Spleen (tissue), 11 donors: ENCODE measurements at regions not wholly inside any gene's neighbourhood (a gene's known extent, or its start where the extent isn't known, plus 50 kb on each side); places are given as distances from the start of the nearest gene placed in this dataset.

Experiments used
- DNase-seq: peaks from one replicate; pipeline ENCODE4 v3.0.0-alpha.2; 2020
- H3K27ac ChIP-seq, 8 donors: fragments of 200-600 bp; sonication (generic) in 7 of 8; 1 replicate in 4 of 8; 2 replicates in 4 of 8; pipeline versions ENCODE4 v1.5.0 to v1.8.0; 2016 to 2021; ENCODE audit warnings: inconsistent platforms in 4 of 8, mild to moderate bottlenecking in 4 of 8, moderate library complexity in 1 of 8
- H3K27me3 ChIP-seq, 7 donors: fragments of 200-600 bp; sonication (generic) in 6 of 7; replicated peaks in 1 of 7; 1 replicate in 4 of 7; 2 replicates in 3 of 7; pipeline versions ENCODE4 v1.5.0 to v1.8.0; 2016 to 2021; ENCODE audit warnings: inconsistent platforms in 3 of 7, mild to moderate bottlenecking in 1 of 7
- H3K36me3 ChIP-seq, 6 donors: fragments of 200-600 bp; sonication (generic) in 5 of 6; 1 replicate in 4 of 6; 2 replicates in 2 of 6; pipeline versions ENCODE4 v1.5.0 to v1.8.0; 2016 to 2021; ENCODE audit warnings: inconsistent platforms in 2 of 6
- H3K4me1 ChIP-seq, 6 donors: fragments of 200-600 bp; sonication (generic) in 5 of 6; 1 replicate in 3 of 6; 2 replicates in 3 of 6; pipeline versions ENCODE4 v1.5.0 to v1.8.0; 2016 to 2021; ENCODE audit warnings: inconsistent platforms in 3 of 6
- H3K4me3 ChIP-seq, 8 donors: fragments of 200-600 bp; sonication (generic) in 7 of 8; 1 replicate in 4 of 8; 2 replicates in 4 of 8; pipeline versions ENCODE4 v1.5.0 to v1.8.0; 2016 to 2021; ENCODE audit warnings: inconsistent platforms in 4 of 8, mild to moderate bottlenecking in 4 of 8, moderate library complexity in 2 of 8
- H3K9me3 ChIP-seq, 8 donors: fragments of 200-600 bp; sonication (generic) in 7 of 8; 1 replicate in 4 of 8; 2 replicates in 4 of 8; pipeline versions ENCODE4 v1.5.0 to v1.8.0; 2016 to 2021; ENCODE audit warnings: inconsistent platforms in 4 of 8
- POLR2A ChIP-seq, 3 donors: fragments of 450-650 bp; IDR thresholded peaks; one replicate each; pipeline ENCODE4 v1.5.1; 2017; ENCODE audit warnings: antibody characterized with exemption in 3 of 3, mild to moderate bottlenecking in 1 of 3
- POLR2AphosphoS5 ChIP-seq, 3 donors: sonication (generic); formaldehyde crosslinking; IDR thresholded peaks; one replicate each; pipeline ENCODE4 v1.5.1; 2017; ENCODE audit warnings: antibody characterized with exemption in 3 of 3
- WGBS, 5 donors: extraction: QIAGEN DNeasy Blood & Tissue Kit in 3 of 5; methylation state at CpG; one replicate each; pipeline versions ENCODE4 v1.1.5 to v1.1.7; 2013 to 2018; 5-methylcytosine and 5-hydroxymethylcytosine counted together
- intact Hi-C: fragments of 100-400 bp; cut with DNase I; formaldehyde crosslinking; loops from one replicate; pipeline ENCODE4 v1.15.0; 2023; ENCODE audit warnings: low total_unique reads
- TF ChIP-seq, protein P1 (sequence below), 11 experiments: fragments of 200-600 bp in 7 of 11; fragments of 450-650 bp in 4 of 11; sonication (generic) in 4 of 11; IDR thresholded peaks in 8 of 11; conservative IDR thresholded peaks in 3 of 11; 1 replicate in 7 of 11; 2 replicates in 4 of 11; pipeline versions ENCODE4 v1.4.0 to v1.8.0; 2016 to 2021; ENCODE audit warnings: antibody characterized with exemption in 11 of 11, inconsistent platforms in 4 of 11, mild to moderate bottlenecking in 1 of 11
- donor health status: healthy with polysubstance abuse.
- donor health status: DM: no; HTN: no; CAD: no; lungs with moderate emphysema.
- donor health status: DM: no; HTN: no; CAD: no.
- donor health status: Bipolar disorder and iron deficiency.
- donor health status: healthy.
- donor health status: DM: no; HTN: no; CAD: no.
- donor health status: DM: yes; HTN: yes; CAD: no.

DNA sequence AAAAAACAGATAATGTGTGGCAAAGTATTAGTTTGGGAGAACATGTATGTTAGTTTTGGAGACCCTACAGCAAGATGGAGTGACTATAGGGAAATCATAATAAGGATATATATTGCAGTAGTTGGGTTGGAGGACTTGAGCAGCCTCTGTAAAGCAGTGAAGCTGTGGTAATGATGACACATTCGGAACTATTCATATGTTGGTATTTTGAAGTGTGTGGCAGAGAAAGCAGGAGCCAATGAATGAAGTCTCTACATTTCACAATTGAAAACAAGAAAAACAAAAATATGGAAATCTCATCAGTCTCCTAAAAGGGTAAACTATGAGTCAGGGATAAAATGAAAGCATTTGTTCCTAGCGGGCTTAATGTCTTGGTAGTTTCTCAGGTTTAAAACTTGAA is 645.9 kb downstream of the OTOL1 start:
- intact Hi-C loops: no loop called here
- H3K4me3 ChIP-seq: no peak overlapping the region
- DNase-seq: no peak
- no peaks in the 10 kb centered on the region for H3K27me3 ChIP-seq
- no peak overlapping the region for H3K27ac ChIP-seq
- no peaks in the 10 kb centered on the region for H3K4me1 ChIP-seq
- H3K9me3 ChIP-seq: no peaks in the 10 kb centered on the region
- TF ChIP-seq POLR2A (IDR thresholded peaks at IDR 0.05): no peak
- no peak for TF ChIP-seq POLR2AphosphoS5 (IDR thresholded peaks at IDR 0.05)
- TF ChIP-seq, protein P1, sequence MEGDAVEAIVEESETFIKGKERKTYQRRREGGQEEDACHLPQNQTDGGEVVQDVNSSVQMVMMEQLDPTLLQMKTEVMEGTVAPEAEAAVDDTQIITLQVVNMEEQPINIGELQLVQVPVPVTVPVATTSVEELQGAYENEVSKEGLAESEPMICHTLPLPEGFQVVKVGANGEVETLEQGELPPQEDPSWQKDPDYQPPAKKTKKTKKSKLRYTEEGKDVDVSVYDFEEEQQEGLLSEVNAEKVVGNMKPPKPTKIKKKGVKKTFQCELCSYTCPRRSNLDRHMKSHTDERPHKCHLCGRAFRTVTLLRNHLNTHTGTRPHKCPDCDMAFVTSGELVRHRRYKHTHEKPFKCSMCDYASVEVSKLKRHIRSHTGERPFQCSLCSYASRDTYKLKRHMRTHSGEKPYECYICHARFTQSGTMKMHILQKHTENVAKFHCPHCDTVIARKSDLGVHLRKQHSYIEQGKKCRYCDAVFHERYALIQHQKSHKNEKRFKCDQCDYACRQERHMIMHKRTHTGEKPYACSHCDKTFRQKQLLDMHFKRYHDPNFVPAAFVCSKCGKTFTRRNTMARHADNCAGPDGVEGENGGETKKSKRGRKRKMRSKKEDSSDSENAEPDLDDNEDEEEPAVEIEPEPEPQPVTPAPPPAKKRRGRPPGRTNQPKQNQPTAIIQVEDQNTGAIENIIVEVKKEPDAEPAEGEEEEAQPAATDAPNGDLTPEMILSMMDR (IDR thresholded peaks at IDR 0.05 in 8 of 11, conservative IDR thresholded peaks at IDR 0.05 in 3 of 11): no peak
- 85 to 97% (median 94%) methylated on average over 2 of the region's 2 CpGs for WGBS, 5 donors
- H3K36me3 ChIP-seq: no peaks in the 10 kb centered on the region

DNA sequence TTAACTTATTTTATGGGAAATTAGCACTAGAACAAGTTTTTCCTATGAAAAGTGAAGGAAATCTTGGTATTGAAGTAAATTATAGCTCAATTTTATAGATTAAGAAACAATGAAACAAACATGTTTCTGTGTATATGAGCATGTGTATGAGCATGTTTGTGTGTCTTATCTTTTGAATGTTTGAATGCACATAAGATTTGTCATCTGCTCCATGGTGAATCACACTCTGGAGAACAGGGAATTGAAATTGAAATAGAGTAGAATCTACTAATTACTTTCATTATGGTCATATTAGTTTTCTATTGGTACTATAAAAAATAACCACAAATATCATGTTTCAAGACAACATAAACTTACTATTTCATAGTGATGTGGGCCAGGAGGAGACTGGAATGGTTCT is 646.6 kb downstream of the OTOL1 start:
- H3K36me3 ChIP-seq: no peaks in the 10 kb centered on the region
- no peaks in the 10 kb centered on the region for H3K27me3 ChIP-seq
- no peak for DNase-seq
- TF ChIP-seq POLR2AphosphoS5 (IDR thresholded peaks at IDR 0.05): no peak
- no peak for TF ChIP-seq POLR2A (IDR thresholded peaks at IDR 0.05)
- TF ChIP-seq, protein P1 (IDR thresholded peaks at IDR 0.05 in 8 of 11, conservative IDR thresholded peaks at IDR 0.05 in 3 of 11): no peak
- intact Hi-C loops: no loop called here
- H3K27ac ChIP-seq: no peak overlapping the region
- no peaks in the 10 kb centered on the region for H3K9me3 ChIP-seq
- H3K4me1 ChIP-seq: no peaks in the 10 kb centered on the region
- no peak overlapping the region for H3K4me3 ChIP-seq

DNA sequence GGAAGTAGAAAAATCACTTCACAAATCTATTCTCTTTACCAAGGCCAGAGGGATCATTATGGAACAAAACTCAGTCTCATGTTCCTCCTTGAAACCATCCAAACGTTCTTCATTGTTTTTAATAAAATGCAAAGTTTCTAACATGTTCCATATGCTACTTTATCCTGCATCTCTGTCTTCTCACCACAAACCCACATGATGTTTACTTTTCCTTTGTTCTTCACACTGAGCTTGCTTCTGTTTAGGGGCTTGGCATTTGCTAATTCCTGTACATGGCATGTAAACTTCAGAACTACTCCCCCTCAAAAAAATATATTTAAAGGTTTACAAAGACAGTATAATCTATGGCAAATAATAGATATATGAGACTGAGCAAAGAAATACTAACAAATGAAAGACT is 651.4 kb downstream of the OTOL1 start:
- 21 to 42% (median 41%) methylated on average over 1 of the region's 1 CpG for WGBS, 5 donors
- TF ChIP-seq POLR2A (IDR thresholded peaks at IDR 0.05) (no peak), POLR2AphosphoS5 (IDR thresholded peaks at IDR 0.05) (no peak)
- intact Hi-C loops: no loop called here

DNA sequence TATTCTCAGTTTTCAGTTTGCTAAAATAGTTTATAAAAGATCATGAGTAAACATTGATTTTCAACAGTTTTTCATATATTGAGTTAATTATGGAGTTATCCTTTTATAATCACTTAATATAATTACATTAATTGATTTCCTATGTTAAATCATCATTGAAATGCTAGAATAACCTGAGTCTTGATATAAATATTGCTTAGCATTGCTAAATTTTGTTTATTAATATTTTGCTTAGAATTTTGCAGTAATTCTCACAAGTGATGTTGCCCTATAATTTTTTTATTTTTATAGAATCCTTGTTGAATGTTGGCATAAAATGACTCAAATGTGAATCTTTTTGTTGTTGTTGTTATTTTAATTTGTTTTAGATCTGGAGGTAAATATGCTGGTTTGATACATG is 654.2 kb downstream of the OTOL1 start:
- peaks cover 0 to 10% (median 0%) of the 10 kb centered on the region in 8 donors for H3K9me3 ChIP-seq
- H3K4me3 ChIP-seq: no peak overlapping the region
- no peaks in the 10 kb centered on the region for H3K4me1 ChIP-seq
- H3K36me3 ChIP-seq: no peaks in the 10 kb centered on the region
- no peaks in the 10 kb centered on the region for H3K27me3 ChIP-seq
- H3K27ac ChIP-seq: no peak overlapping the region
- no peak for TF ChIP-seq POLR2A (IDR thresholded peaks at IDR 0.05)
- TF ChIP-seq, protein P1 (IDR thresholded peaks at IDR 0.05 in 8 of 11, conservative IDR thresholded peaks at IDR 0.05 in 3 of 11): no peak
- TF ChIP-seq POLR2AphosphoS5 (IDR thresholded peaks at IDR 0.05): no peak
- no peak for DNase-seq
- intact Hi-C loops: no loop called here

More for the DNA sequence above, 651.4 kb downstream of the OTOL1 start:
- H3K4me1 ChIP-seq: no peaks in the 10 kb centered on the region
- no peaks in the 10 kb centered on the region for H3K9me3 ChIP-seq
- H3K27ac ChIP-seq: no peak overlapping the region
- H3K36me3 ChIP-seq: no peaks in the 10 kb centered on the region
- DNase-seq: no peak
- no peaks in the 10 kb centered on the region for H3K27me3 ChIP-seq
- no peak overlapping the region for H3K4me3 ChIP-seq

DNA sequence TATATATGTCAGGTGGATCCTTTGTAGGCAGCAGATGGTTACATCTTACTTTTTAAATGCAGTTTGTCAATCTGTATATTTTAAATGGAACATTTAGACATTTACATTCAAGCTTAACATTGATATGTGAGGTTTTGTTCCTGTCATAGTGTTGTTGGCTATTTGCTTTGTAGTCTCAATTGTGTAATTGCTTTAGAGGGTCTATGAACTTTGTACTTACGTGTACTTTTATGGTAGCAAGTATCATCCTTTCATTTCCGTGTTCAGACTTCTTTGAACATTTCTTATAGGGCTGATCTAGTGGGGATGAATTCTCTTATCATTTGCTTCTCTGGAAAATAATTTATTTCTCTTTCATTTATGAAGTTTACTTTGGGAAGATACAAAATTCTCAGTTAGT is 656.0 kb downstream of the OTOL1 start:
- no peak overlapping the region for H3K4me3 ChIP-seq
- H3K27me3 ChIP-seq: no peaks in the 10 kb centered on the region
- H3K36me3 ChIP-seq: no peaks in the 10 kb centered on the region
- no peaks in the 10 kb centered on the region for H3K4me1 ChIP-seq
- 77 to 90% (median 83%) methylated on average over 2 of the region's 2 CpGs for WGBS, 5 donors
- DNase-seq: no peak
- intact Hi-C loops: no loop called here
- TF ChIP-seq POLR2A (IDR thresholded peaks at IDR 0.05): no peak
- TF ChIP-seq, protein P1 (IDR thresholded peaks at IDR 0.05 in 8 of 11, conservative IDR thresholded peaks at IDR 0.05 in 3 of 11): no peak
- no peak for TF ChIP-seq POLR2AphosphoS5 (IDR thresholded peaks at IDR 0.05)
- H3K9me3 ChIP-seq: peaks cover 0 to 21% (median 0%) of the 10 kb centered on the region in 8 donors
- H3K27ac ChIP-seq: no peak overlapping the region
